ENCODE measurements at regions not wholly inside any gene's neighbourhood (a gene's known extent, or its start where the extent isn't known, plus 50 kb on each side); places are given as distances from the start of the nearest gene placed in this dataset.
"Not testable (repeated sequence)": the region's sequence is repeated elsewhere in the genome, so short reads cannot be mapped to it uniquely, and the experiment has no call there.

DNA sequence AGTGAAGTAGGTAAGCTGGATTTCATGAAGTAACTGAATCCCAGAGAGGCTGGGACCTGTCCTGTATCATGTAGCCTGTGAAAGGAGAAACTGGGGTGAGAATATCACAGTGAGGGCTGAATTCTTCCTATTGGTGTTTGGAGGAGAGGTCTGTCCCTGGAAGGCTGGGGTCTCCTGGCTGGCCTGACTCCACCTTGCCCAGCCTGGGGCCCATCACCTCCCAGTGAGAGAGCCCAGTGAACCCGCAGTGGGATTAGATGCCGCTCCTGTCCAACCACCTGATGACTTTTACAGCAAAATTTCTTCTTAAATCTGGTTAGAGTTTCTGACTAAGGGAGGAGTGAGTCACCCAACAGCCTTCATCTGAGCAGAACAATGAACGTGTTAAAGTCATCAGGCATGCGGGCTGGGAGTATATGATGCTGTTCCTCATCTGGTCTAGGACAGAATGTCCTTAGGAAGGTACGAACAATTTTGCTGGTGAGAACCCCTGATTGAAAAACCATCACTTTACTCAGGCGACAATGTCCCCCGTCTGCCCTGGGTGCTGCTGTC, 152.9 kb downstream of the LPIN1 start:
- DNase-seq (no peak), ATAC-seq (peak in 3 of 4 donors; percentile 32 to 75 (median 32))
- Histone ChIP-seq H3K27ac (peak overlapping the region in 1 of 12 donors; percentile 27), H3K27me3 (no peaks in the 10 kb centered on the region), H3K4me1 (peaks cover 0 to 24% (median 0%) of the 10 kb centered on the region in 12 donors), H3K9me3 (no peaks in the 10 kb centered on the region), H3K36me3 (no peaks in the 10 kb centered on the region), H3K4me3 (no peak overlapping the region)
- WGBS, 4 donors = 64 to 88% (median 82%) methylated on average over 7 of the region's 7 CpGs
- TF ChIP-seq, protein P1, sequence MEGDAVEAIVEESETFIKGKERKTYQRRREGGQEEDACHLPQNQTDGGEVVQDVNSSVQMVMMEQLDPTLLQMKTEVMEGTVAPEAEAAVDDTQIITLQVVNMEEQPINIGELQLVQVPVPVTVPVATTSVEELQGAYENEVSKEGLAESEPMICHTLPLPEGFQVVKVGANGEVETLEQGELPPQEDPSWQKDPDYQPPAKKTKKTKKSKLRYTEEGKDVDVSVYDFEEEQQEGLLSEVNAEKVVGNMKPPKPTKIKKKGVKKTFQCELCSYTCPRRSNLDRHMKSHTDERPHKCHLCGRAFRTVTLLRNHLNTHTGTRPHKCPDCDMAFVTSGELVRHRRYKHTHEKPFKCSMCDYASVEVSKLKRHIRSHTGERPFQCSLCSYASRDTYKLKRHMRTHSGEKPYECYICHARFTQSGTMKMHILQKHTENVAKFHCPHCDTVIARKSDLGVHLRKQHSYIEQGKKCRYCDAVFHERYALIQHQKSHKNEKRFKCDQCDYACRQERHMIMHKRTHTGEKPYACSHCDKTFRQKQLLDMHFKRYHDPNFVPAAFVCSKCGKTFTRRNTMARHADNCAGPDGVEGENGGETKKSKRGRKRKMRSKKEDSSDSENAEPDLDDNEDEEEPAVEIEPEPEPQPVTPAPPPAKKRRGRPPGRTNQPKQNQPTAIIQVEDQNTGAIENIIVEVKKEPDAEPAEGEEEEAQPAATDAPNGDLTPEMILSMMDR (IDR thresholded peaks at IDR 0.05) = no peak
- no peak for TF ChIP-seq POLR2A (IDR thresholded peaks at IDR 0.05)
- intact Hi-C loops (cut with DNase I) = no loop called here

DNA sequence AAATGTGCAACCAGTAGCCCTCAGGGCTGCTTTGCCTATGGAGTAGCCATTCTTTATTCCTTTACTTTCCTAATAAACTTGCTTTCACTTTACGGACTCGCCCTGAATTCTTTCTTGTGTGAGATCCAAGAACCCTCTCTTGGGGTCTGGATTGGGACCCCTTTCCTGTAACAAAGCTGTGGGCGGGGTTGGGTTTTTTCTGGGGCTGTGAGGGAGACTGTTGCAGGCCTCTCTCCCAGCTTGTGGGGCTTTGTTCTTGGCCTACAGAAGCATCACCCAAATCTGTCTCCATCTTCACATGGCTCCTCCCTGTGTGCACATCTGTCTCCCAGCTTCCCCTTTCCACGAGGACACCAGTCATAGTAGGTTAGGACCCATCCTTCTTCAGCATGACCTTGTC, 154.5 kb downstream of the LPIN1 start:
- DNase-seq; H3K36me3 ChIP-seq; ATAC-seq; H3K27ac ChIP-seq; intact Hi-C loops (cut with DNase I); H3K9me3 ChIP-seq; H3K27me3 ChIP-seq; H3K4me3 ChIP-seq: not testable (repeated sequence)
- 85 to 93% (median 88%) methylated on average over 4 of the region's 4 CpGs for WGBS, 4 donors
- peaks cover 0 to 26% (median 0%) of the 10 kb centered on the region in 12 donors for H3K4me1 ChIP-seq

DNA sequence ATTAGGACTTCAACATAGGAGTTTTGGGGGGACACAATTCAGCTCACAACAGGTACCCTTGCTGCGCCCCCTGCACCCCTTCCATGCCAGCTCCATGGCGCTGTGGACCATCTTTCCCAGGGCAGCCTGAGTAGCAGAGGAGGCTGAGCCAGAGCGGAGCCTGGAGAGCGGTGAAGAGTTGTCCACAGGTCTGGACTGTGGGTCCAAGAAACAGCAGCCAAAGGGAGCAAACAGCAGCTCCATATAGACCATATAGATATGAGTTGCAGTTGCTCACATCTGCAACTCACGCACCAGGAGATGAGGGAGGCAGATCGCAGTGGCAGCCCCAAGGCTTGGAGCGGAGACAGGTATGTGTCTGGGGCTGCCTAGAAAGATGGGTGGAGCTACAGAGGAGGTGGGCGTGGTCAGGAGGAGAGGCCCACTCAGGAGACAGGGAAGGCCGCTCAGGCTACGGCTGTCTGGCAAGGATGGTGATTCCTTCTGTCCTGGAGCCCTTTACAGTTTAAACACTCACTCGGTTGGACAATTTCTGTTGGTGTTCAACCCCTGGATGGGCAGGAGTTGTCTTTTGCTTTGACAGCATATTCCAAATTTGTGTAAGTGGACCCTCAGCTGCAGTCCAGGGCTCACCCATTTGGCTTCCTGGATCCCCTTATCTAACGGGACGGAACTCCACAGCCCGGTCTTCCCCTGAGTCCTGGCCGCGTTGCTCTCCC, 155.1 kb downstream of the LPIN1 start:
- Histone ChIP-seq H3K9me3 (no peaks in the 10 kb centered on the region), H3K36me3 (no peaks in the 10 kb centered on the region), H3K27me3 (no peaks in the 10 kb centered on the region), H3K4me3 (no peak overlapping the region), H3K27ac (no peak overlapping the region), H3K4me1 (peaks cover 0 to 26% (median 0%) of the 10 kb centered on the region in 12 donors)
- 92 to 94% (median 93%) methylated on average over 16 of the region's 16 CpGs for WGBS, 4 donors
- TF ChIP-seq, protein P1 (IDR thresholded peaks at IDR 0.05) = no peak
- TF ChIP-seq POLR2A (IDR thresholded peaks at IDR 0.05) = no peak
- intact Hi-C loops (cut with DNase I) = no loop called here
- DNase-seq (no peak), ATAC-seq (no peak)

DNA sequence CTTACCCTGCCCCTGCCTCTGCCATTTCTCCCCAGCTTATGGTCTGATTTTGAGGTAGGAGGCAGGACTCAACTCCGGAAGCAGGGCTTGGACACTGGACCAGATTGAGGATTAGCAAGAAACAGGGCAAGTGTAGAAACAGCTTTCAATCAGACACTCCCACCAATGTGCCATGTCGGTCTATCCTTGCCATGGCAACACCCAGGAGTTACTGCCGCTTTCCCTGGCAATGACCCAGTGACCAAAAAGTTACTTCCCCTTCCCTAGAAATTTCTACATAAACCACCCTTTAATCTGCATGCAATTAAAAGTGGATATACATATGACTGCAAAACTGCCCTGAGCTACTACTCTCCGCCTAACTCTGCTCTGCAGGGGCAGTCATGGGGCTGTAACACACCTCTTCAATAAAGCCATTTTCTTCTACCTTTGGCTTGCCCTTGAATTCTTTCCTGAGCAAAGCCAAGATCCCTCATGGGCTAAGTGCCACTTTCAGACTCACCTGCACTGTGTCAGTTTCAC, 156.7 kb downstream of the LPIN1 start:
- peaks cover 0 to 12% (median 3%) of the 10 kb centered on the region in 12 donors for H3K9me3 ChIP-seq
- H3K4me3 ChIP-seq = no peak overlapping the region
- DNase-seq = no peak
- ATAC-seq = no peak
- no peaks in the 10 kb centered on the region for H3K27me3 ChIP-seq
- intact Hi-C loops (cut with DNase I) = no loop called here
- no peak overlapping the region for H3K27ac ChIP-seq
- WGBS, 4 donors = 82 to 94% (median 87%) methylated on average over 4 of the region's 4 CpGs
- no peaks in the 10 kb centered on the region for H3K36me3 ChIP-seq
- peaks cover 0 to 41% (median 0%) of the 10 kb centered on the region in 12 donors for H3K4me1 ChIP-seq
- no peak for TF ChIP-seq POLR2A (IDR thresholded peaks at IDR 0.05)
- TF ChIP-seq, protein P1 (IDR thresholded peaks at IDR 0.05) = no peak
